GM23338 (cell line): ENCODE measurements at regions not wholly inside any gene's neighbourhood (a gene's known extent, or its start where the extent isn't known, plus 50 kb on each side); places are given as distances from the start of the nearest gene placed in this dataset.

ENCODE experiments used
- ATAC-seq: fragments of 200-7000 bp; cut with Tn5 transposase; 3 replicates; pipeline ENCODE4 v1.9.1; 2020
- DNase-seq: peaks from one replicate; pipeline ENCODE4 v3.0.0-alpha.2; 2015; ENCODE audit warnings: low spot score
- H2AFZ ChIP-seq: fragments of 200-600 bp; sonication (generic); 2 replicates; pipeline ENCODE4 v1.8.0; 2016; ENCODE audit warnings: antibody characterized with exemption, mild to moderate bottlenecking, moderate library complexity
- H3F3A ChIP-seq: fragments of 200-600 bp; sonication (generic); replicated peaks from 2 replicates; pipeline ENCODE4 v1.8.0; 2017; ENCODE audit warnings: antibody characterized with exemption, mixed run types, low read depth
- H3K27ac ChIP-seq: fragments of 200-600 bp; sonication (generic); 2 replicates; pipeline ENCODE4 v1.6.1; 2016; ENCODE audit warnings: low read depth
- H3K27me3 ChIP-seq: fragments of 200-600 bp; sonication (generic); 2 replicates; pipeline ENCODE4 v1.8.0; 2016; ENCODE audit warnings: mild to moderate bottlenecking, mixed run types, moderate library complexity; ENCODE audit not compliant: insufficient read depth
- H3K36me3 ChIP-seq: fragments of 200-600 bp; sonication (generic); 2 replicates; pipeline ENCODE4 v1.8.0; 2016; ENCODE audit warnings: mild to moderate bottlenecking; ENCODE audit not compliant: insufficient read depth
- H3K4me1 ChIP-seq: fragments of 200-600 bp; sonication (generic); 2 replicates; pipeline ENCODE4 v1.8.0; 2016; ENCODE audit warnings: mild to moderate bottlenecking, moderate library complexity; ENCODE audit not compliant: insufficient read depth
- H3K4me2 ChIP-seq: fragments of 200-600 bp; sonication (generic); 2 replicates; pipeline ENCODE4 v1.7.1; 2017; ENCODE audit warnings: mixed run types
- H3K4me3 ChIP-seq: fragments of 200-600 bp; sonication (generic); 2 replicates; pipeline ENCODE4 v1.6.1; 2016; ENCODE audit warnings: mixed run types
- H3K79me2 ChIP-seq: fragments of 200-600 bp; sonication (generic); replicated peaks from 2 replicates; pipeline ENCODE4 v1.8.0; 2017; ENCODE audit warnings: mild to moderate bottlenecking; ENCODE audit not compliant: insufficient read depth
- H3K9me2 ChIP-seq: fragments of 200-600 bp; sonication (generic); 2 replicates; pipeline ENCODE4 v1.8.0; 2017; ENCODE audit not compliant: insufficient read depth
- H4K20me1 ChIP-seq: fragments of 200-600 bp; sonication (generic); replicated peaks from 2 replicates; pipeline ENCODE4 v1.8.0; 2017; ENCODE audit warnings: mild to moderate bottlenecking; ENCODE audit not compliant: insufficient read depth
- H3K27ac Mint-ChIP-seq: 2 replicates; pipeline ENCODE4 v1.8.0; 2020; ENCODE audit warnings: inconsistent platforms, mild to moderate bottlenecking, moderate library complexity, mixed read lengths
- H3K27me3 Mint-ChIP-seq: 3 replicates; pipeline ENCODE4 v1.8.0; 2022; ENCODE audit warnings: low read depth, mild to moderate bottlenecking, moderate library complexity, mixed read lengths, inconsistent platforms; ENCODE audit not compliant: insufficient read depth, poor library complexity
- H3K36me3 Mint-ChIP-seq: 3 replicates; pipeline ENCODE4 v1.8.0; 2021; ENCODE audit warnings: low read depth, mild to moderate bottlenecking, inconsistent platforms, moderate library complexity, mixed read lengths
- H3K4me1 Mint-ChIP-seq: 3 replicates; pipeline ENCODE4 v1.8.0; 2020; ENCODE audit warnings: mild to moderate bottlenecking, inconsistent platforms, mixed read lengths
- H3K4me3 Mint-ChIP-seq: 3 replicates; pipeline ENCODE4 v1.8.0; 2021; ENCODE audit warnings: moderate library complexity, mild to moderate bottlenecking, inconsistent platforms, mixed read lengths
- H3K9me3 Mint-ChIP-seq: 3 replicates; pipeline ENCODE4 v1.8.0; 2020; ENCODE audit warnings: moderate library complexity, mild to moderate bottlenecking, inconsistent platforms, mixed read lengths
- CREB1 ChIP-seq: fragments of 250-450 bp; sonication (Bioruptor Pico); IDR thresholded peaks from 2 replicates; pipeline ENCODE4 v1.5.0; 2020; ENCODE audit warnings: low read depth, mild to moderate bottlenecking, moderate library complexity
- EZH2 ChIP-seq: fragments of 200-600 bp; sonication (generic); IDR thresholded peaks from one replicate; pipeline ENCODE4 v1.8.0; 2017; ENCODE audit warnings: antibody characterized with exemption, mild to moderate bottlenecking, low read depth; ENCODE audit not compliant: unreplicated experiment
- EZH2phosphoT487 ChIP-seq: fragments of 200-600 bp; sonication (generic); IDR thresholded peaks from one replicate; pipeline ENCODE4 v1.8.1; 2018; ENCODE audit warnings: antibody characterized with exemption; ENCODE audit not compliant: unreplicated experiment
- JUNB ChIP-seq: IDR thresholded peaks from one replicate; pipeline ENCODE4 v1.6.1; 2016; ENCODE audit warnings: antibody characterized with exemption; ENCODE audit not compliant: unreplicated experiment
- NANOG ChIP-seq: IDR thresholded peaks from 2 replicates; pipeline ENCODE4 v1.6.1; 2016; ENCODE audit warnings: antibody characterized with exemption, borderline replicate concordance
- POLR2AphosphoS5 ChIP-seq: IDR thresholded peaks from 2 replicates; pipeline ENCODE4 v1.6.1; 2016; ENCODE audit warnings: antibody characterized with exemption, low read depth
- STAT1 ChIP-seq: IDR thresholded peaks from one replicate; pipeline ENCODE4 v1.6.1; 2016; ENCODE audit warnings: antibody characterized with exemption; ENCODE audit not compliant: unreplicated experiment
- ZNF114 ChIP-seq: fragments of 250-450 bp; sonication (Bioruptor Pico); IDR thresholded peaks from 2 replicates; pipeline ENCODE4 v1.5.0; 2020; ENCODE audit warnings: mild to moderate bottlenecking, moderate library complexity
- ZNF331 ChIP-seq: fragments of 250-450 bp; sonication (Bioruptor Pico); IDR thresholded peaks from 2 replicates; pipeline ENCODE4 v1.5.0; 2020; ENCODE audit warnings: low read depth, mild to moderate bottlenecking, moderate library complexity
- TF ChIP-seq, protein P1 (sequence below): IDR thresholded peaks from one replicate; pipeline ENCODE4 v1.6.1; 2018; ENCODE audit warnings: antibody characterized with exemption; ENCODE audit not compliant: unreplicated experiment
- TF ChIP-seq, protein P2 (sequence below), 2 experiments: fragments of 200-600 bp in 1 of 2; sonication (generic) in 1 of 2; conservative IDR thresholded peaks; 2 replicates each; pipeline versions ENCODE4 v1.5.1 to v1.6.1; 2016 to 2017; ENCODE audit warnings: antibody characterized with exemption in 2 of 2, low read depth in 2 of 2, mild to moderate bottlenecking in 2 of 2, moderate library complexity in 1 of 2

DNA sequence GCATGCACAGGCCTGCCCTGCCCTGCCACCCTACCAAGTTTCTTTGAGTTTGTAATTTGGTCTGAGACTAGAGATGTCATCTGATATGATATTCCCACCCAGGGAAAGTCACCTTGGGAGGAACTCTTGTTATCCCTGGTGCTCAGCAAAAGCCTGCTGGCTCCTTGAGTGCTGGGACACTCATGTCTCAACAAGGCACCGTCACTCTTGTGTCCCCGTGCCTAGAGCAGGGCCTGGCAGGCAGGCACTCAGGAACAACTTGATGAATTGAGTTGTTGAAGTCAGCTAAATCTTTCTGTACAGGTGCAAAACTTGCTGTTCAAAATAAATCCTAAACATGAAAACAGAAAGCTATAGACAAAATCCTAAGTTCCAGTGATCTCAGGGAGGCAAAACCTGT is 345.4 kb downstream of the KCNRG start (continued):
- TF ChIP-seq, protein P1, sequence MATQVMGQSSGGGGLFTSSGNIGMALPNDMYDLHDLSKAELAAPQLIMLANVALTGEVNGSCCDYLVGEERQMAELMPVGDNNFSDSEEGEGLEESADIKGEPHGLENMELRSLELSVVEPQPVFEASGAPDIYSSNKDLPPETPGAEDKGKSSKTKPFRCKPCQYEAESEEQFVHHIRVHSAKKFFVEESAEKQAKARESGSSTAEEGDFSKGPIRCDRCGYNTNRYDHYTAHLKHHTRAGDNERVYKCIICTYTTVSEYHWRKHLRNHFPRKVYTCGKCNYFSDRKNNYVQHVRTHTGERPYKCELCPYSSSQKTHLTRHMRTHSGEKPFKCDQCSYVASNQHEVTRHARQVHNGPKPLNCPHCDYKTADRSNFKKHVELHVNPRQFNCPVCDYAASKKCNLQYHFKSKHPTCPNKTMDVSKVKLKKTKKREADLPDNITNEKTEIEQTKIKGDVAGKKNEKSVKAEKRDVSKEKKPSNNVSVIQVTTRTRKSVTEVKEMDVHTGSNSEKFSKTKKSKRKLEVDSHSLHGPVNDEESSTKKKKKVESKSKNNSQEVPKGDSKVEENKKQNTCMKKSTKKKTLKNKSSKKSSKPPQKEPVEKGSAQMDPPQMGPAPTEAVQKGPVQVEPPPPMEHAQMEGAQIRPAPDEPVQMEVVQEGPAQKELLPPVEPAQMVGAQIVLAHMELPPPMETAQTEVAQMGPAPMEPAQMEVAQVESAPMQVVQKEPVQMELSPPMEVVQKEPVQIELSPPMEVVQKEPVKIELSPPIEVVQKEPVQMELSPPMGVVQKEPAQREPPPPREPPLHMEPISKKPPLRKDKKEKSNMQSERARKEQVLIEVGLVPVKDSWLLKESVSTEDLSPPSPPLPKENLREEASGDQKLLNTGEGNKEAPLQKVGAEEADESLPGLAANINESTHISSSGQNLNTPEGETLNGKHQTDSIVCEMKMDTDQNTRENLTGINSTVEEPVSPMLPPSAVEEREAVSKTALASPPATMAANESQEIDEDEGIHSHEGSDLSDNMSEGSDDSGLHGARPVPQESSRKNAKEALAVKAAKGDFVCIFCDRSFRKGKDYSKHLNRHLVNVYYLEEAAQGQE, result no peak

DNA sequence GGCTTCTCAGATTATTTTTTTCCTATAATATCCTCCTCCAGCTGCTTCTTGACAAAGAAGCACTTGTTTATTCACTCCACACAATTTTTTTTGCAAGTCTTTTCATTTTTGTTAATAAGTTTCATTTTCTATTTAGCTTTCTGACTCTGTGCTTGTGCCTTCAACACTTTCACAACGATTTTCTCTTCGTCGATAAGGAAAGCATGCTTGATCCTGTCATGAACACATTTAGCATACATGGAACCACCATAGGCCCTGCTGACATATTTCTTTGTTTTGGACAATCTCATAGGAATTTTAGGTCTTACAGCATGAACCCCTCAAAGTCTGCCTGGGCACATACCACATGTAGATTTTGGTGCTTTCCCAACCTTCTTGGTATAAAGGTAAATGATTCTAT is 346.0 kb downstream of the KCNRG start:
- H3K27ac ChIP-seq, result no peak overlapping the region
- H3K27ac Mint-ChIP-seq, result no peak overlapping the region
- no peaks in the 10 kb centered on the region for H3K9me2 ChIP-seq
- H3K4me3 ChIP-seq, result no peak overlapping the region
- ATAC-seq, result no peak
- no peaks in the 10 kb centered on the region for H3K27me3 ChIP-seq
- no peak overlapping the region for H2AFZ ChIP-seq
- TF ChIP-seq EZH2, result no peak
- no peak for TF ChIP-seq ZNF331 (CRISPR knock-in tag)
- no peaks in the 10 kb centered on the region for H3K79me2 ChIP-seq
- no peaks in the 10 kb centered on the region for H3K36me3 Mint-ChIP-seq
- H3K27me3 Mint-ChIP-seq, result no peaks in the 10 kb centered on the region
- H3K36me3 ChIP-seq, result no peaks in the 10 kb centered on the region
- no peaks in the 10 kb centered on the region for H4K20me1 ChIP-seq
- no peaks in the 10 kb centered on the region for H3K4me1 ChIP-seq
- H3F3A ChIP-seq, result no peaks in the 10 kb centered on the region
- no peaks in the 10 kb centered on the region for H3K9me3 Mint-ChIP-seq
- DNase-seq, result no peak
- no peak overlapping the region for H3K4me3 Mint-ChIP-seq
- H3K4me2 ChIP-seq, result no peak overlapping the region
- no peaks in the 10 kb centered on the region; the same call in 2 of the 3 replicates for H3K4me1 Mint-ChIP-seq

DNA sequence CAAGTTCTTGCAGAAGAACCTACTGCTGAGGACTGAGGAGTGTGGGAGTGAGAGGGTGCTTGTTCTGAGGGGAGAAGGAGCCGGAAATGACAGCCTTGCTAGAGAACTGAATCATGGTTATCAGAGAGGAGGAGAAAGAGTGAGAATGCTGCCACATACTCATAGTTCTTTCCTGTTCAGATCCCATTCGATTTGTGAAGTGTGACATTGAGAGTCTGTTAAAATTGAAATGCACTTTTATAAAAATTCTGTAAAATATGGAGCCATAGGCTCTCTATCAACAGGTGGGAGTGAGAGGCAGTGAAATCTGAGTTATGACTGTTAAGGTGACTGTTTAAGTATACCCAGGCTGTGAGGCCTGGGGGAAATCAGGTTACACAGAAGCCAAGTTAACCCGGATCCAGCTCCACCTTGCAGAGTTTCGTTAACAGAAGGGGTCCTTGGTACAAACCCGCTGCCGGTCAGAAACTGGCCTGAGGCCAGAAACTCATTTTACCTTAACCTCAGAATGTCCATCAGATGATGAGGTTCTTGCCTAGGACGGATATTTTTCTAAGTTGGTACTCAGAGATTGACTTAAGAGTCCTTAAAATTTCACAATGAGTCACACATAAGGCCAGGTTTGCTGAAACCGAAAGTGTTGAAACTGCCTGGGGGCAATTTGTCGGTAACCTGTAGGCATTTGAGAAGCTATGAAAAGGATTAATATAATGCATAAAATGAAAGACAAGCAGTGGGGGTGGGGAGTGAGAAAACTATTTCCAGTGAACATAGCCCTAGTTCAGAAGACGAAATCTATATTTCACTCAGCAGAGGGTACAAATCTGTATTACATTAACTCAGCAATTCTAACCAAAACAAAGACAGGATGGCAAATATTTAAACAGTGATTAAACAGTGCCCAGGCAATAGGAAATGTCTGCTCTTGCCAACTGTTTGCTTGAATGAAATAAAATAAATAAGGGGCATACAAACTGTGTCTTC is 350.5 kb downstream of the KCNRG start:
- Histone ChIP-seq H3K27ac (no peak overlapping the region), H3K9me2 (peaks cover 10% of the 10 kb centered on the region), H3K27me3 (no peaks in the 10 kb centered on the region), H3F3A (no peaks in the 10 kb centered on the region), H3K36me3 (no peaks in the 10 kb centered on the region), H3K4me3 (no peak overlapping the region), H2AFZ (no peak overlapping the region), H3K4me2 (no peak overlapping the region), H4K20me1 (no peaks in the 10 kb centered on the region), H3K4me1 (no peaks in the 10 kb centered on the region), H3K79me2 (no peaks in the 10 kb centered on the region)
- no peak overlapping the region for H3K4me3 Mint-ChIP-seq
- H3K4me1 Mint-ChIP-seq, result no peaks in the 10 kb centered on the region
- no peaks in the 10 kb centered on the region for H3K9me3 Mint-ChIP-seq
- H3K27me3 Mint-ChIP-seq, result no peaks in the 10 kb centered on the region
- DNase-seq, result no peak
- no peaks in the 10 kb centered on the region for H3K36me3 Mint-ChIP-seq
- no peak for ATAC-seq
- no peak overlapping the region for H3K27ac Mint-ChIP-seq
- TF ChIP-seq CREB1 (CRISPR knock-in tag) (no peak), JUNB (no peak), ZNF331 (CRISPR knock-in tag) (no peak), EZH2 (no peak), ZNF114 (no peak), NANOG (no peak), STAT1 (no peak), POLR2AphosphoS5 (no peak), EZH2phosphoT487 (no peak)
- TF ChIP-seq, protein P2, sequence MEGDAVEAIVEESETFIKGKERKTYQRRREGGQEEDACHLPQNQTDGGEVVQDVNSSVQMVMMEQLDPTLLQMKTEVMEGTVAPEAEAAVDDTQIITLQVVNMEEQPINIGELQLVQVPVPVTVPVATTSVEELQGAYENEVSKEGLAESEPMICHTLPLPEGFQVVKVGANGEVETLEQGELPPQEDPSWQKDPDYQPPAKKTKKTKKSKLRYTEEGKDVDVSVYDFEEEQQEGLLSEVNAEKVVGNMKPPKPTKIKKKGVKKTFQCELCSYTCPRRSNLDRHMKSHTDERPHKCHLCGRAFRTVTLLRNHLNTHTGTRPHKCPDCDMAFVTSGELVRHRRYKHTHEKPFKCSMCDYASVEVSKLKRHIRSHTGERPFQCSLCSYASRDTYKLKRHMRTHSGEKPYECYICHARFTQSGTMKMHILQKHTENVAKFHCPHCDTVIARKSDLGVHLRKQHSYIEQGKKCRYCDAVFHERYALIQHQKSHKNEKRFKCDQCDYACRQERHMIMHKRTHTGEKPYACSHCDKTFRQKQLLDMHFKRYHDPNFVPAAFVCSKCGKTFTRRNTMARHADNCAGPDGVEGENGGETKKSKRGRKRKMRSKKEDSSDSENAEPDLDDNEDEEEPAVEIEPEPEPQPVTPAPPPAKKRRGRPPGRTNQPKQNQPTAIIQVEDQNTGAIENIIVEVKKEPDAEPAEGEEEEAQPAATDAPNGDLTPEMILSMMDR (conservative IDR thresholded peaks at IDR 0.05; ENCODE audit: low read depth in 2 of 2), result no peak
- TF ChIP-seq, protein P1, result no peak
